HT1080 (cell line): ENCODE measurements at regions not wholly inside any gene's neighbourhood (a gene's known extent, or its start where the extent isn't known, plus 50 kb on each side); places are given as distances from the start of the nearest gene placed in this dataset.
"Not testable (repeated sequence)": the region's sequence is repeated elsewhere in the genome, so short reads cannot be mapped to it uniquely, and the experiment has no call there.

ENCODE experiments used
- DNase-seq: peaks from one replicate; pipeline ENCODE4 v3.0.0-alpha.2; 2015; ENCODE audit warnings: low read depth

GRCh38 chr4:159780196-159780922 lies 677.5 kb downstream of the RAPGEF2 start:
- no peak for DNase-seq

GRCh38 chr4:159787901-159788300 lies 685.0 kb downstream of the RAPGEF2 start:
- DNase-seq, result peak; percentile 85

DNA sequence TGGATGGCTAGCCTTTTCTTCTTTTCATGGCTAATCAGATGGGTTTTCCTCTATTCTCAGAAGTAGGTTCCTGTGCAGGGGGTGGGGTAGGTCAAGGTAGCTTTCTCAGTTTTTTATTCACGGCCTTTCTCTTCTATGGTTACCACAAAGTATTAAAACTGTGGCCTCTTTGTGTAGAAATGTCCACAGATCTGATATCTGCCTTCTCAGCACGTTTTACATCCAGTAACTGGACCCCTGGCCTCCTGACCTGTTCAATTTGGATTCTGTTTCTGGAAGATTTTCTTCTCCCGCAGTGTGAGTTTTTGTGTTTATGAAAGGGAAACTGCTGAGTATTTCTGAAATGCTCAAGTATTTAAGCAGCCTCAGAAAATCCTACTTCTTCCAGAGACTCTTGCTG lies 688.5 kb downstream of the RAPGEF2 start:
- no peak for DNase-seq

DNA sequence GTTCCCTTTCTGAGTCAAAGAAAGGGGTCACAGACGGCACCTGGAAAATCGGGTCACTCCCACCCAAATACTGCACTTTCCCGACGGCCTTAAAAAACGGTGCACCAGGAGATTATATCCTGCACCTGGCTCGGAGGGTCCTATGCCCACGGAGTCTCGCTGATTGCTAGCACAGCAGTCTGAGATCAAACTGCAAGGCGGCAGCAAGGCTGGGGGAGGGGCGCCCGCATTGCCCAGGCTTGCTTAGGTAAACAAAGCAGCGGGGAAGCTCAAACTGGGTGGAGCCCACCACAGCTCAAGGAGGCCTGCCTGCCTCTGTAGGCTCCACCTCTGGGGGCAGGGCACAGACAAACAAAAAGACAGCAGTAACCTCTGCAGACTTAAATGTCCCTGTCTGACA lies 701.7 kb downstream of the RAPGEF2 start:
- DNase-seq, result not testable (repeated sequence)

- DNase-seq, result peak; percentile 80
Observed at GRCh38 chr4:159823743-159824142, 720.9 kb downstream of the RAPGEF2 start.

GRCh38 chr4:159828687-159829086 lies 725.8 kb downstream of the RAPGEF2 start:
- no peak for DNase-seq

GRCh38 chr4:159829184-159829583 lies 726.3 kb downstream of the RAPGEF2 start:
- DNase-seq, result no peak

GRCh38 chr4:159837071-159837470 lies 734.2 kb downstream of the RAPGEF2 start:
- no peak for DNase-seq

- no peak for DNase-seq
Observed at GRCh38 chr4:159855731-159856130, 752.9 kb downstream of the RAPGEF2 start.

DNA sequence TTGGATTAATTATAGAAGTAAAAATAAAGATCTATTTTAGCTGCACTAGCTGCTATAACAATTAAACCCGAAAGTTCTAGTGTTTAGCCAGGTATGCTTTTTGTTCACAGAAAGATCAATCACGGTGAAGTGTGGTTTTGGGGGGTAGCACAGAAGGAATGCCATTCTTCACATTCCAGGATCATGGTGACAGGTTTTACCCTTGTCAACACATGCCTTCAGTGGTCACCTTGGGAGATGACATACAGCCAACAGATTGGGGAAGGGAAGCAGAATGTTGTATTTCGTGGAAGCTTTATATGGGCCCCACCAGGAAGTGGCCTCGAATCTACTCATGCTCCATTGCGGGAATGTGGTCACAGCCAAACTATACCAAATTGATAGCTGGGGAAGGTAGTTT lies 753.6 kb downstream of the RAPGEF2 start:
- peak; percentile 24 for DNase-seq

GRCh38 chr4:159859656-159860148 lies 756.8 kb downstream of the RAPGEF2 start:
- no peak for DNase-seq

- DNase-seq, result no peak
Observed at GRCh38 chr4:159860945-159861344, 758.1 kb downstream of the RAPGEF2 start.

- DNase-seq, result no peak
Observed at GRCh38 chr4:159864337-159864736, 761.5 kb downstream of the RAPGEF2 start.

DNA sequence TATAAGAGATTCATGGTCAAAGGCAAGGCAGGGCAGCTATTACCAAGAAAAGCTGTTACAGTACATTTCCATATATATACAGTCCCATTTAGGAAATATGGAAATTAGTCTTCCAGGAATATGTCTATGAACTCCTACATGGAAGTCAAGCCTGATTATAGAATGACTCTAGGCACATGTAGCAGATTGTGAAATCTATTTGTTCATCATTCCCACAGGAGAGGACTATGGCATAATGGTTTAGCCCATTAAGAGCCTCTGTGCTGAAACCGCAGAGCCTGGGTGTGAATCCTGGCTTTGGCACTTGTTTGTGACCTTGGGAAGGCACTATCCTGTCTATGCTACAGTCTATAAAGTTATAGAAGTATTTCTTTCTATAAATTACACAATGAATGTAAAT lies 764.8 kb downstream of the RAPGEF2 start:
- no peak for DNase-seq

DNA sequence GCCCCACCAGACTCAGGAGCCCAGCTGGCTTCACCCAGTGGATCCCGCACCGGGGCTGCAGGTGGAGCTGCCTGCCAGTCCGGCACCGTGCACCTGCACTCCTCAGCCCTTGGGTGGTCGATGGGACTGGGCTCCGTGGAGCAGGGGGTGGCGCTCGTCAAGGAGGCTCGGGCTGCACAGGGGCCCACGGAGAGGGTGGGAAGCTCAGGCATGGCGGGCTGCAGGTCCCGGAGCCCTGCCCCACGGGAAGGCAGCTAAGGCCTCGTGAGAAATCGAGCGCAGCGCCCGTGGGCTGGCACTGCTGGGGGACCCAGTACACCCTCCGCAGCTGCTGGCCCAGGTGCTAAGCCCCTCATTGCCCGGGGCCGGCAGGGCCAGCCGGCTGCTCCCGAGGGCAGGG lies 766.1 kb downstream of the RAPGEF2 start:
- not testable (repeated sequence) for DNase-seq

GRCh38 chr4:159871141-159871540 lies 768.3 kb downstream of the RAPGEF2 start:
- DNase-seq, result peak; percentile 58

GRCh38 chr4:159881158-159881557 lies 778.3 kb downstream of the RAPGEF2 start:
- DNase-seq, result no peak

DNA sequence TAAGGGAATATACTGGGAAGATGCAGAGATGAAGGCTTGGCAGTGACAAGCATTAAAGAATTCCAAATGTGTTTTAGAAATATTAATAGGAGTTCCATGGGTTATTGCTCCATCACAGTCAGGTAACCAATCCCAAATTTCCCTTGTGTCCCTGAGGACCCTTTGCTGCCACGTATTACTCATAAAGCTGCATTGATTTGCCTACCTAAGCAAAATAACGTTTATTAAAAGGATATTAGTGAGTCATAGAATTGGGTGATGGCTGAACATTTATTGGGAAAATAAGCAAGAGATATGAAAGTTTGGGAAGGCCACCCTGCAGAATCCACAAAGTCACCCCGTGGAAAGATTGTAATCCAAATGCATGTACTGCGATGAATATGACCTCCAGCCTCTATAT lies 782.1 kb downstream of the RAPGEF2 start:
- DNase-seq, result no peak

DNA sequence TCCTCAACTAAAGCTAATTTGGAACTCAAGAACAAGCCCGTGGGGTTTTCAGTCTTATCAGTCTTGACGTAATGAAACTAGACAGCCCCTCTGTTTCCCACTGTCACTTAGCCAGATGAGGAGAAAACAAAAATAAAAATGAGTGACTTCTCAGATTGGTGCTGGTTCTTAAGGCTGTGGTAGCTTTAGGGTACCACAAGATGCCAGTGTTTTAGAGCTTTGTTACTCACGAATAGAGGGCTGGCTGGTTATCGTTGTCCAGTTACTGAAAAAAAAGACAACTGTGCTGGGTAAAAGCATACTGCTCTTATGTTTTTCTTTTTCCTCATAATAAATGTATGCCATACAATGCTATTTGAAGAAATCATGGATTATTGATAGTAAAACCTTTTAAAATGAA lies 796.7 kb downstream of the RAPGEF2 start:
- no peak for DNase-seq

DNA sequence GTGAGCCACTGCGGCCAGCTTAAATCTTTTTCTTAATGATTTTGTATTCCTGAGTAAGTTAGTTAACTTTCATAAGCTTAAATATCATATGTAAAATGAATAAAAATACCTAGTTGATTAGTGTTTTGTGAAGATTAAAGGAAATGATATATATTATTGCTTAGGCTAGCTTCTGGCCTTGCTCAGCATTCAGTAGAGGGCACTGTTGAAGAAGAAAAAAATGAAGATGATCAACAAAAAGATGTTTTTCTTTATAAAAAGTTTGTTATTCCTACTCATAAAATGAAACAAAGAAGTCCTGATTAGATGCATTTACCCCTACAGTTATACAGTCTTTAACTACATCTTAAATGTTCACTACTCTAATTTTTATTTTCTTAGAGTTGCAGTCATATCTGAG lies 797.7 kb downstream of the RAPGEF2 start:
- DNase-seq, result no peak

DNA sequence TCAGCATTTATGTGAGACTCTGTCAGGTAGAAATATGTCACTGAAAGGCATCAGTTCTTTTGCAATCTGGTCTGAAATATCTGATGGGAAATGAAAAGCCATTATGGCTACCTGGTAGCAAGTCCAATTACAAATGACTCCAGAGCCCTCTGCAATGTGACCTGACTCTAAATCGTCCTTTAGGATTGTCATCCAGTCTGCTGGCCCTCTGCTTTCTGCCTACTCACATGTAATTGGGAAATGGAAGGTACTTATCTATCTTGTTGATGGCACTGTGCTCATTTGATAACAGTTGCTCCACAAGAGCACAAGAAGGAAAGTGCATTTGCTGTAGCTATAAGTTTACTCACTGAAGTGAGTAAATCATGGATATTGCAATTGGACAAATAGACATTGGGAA lies 799.8 kb downstream of the RAPGEF2 start:
- DNase-seq, result no peak

DNA sequence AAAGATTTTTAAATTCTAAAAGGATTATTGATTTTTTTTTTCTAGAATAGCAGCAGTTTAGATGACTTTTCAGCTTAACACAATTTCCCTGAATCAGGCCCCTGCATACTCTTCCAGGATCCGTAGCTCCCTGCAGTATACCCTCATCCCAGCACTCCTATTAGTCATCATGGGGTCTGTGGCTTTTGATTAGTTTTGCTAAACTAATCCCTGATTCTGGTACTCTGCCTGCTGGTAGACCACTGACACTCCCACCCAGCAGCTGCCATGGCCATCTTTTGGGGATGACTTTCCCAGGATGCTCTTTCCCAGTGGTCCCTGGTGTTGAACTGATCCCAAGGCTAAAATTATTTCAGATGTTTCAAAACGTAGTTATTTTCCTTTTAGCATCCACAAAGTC lies 802.0 kb downstream of the RAPGEF2 start:
- DNase-seq, result no peak

DNA sequence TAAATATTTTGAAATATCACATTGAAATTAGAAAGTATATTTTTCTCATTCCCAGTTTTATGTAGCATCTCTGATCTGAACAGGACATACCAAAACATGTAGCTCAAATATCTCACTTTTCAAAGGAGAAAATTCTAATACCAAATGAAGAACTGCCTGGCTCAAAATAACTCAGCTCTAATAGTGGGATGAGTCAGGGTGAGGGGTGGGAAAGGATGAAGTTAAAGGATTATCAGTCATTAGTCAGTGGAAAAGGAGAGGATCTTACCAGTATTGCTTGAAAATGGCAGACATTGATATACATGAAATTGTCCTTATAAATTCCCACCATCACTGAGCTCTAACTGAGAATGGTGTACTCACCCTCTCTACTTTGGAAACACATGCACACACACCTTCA lies 803.2 kb downstream of the RAPGEF2 start:
- DNase-seq, result no peak

GRCh38 chr4:159906517-159906916 lies 803.6 kb downstream of the RAPGEF2 start:
- no peak for DNase-seq
